ENCODE measurements at regions not wholly inside any gene's neighbourhood (a gene's known extent, or its start where the extent isn't known, plus 50 kb on each side); places are given as distances from the start of the nearest gene placed in this dataset.

GRCh38 chr11:45554230-45554967, 111.0 kb downstream of the CHST1 start:
- no peak for DNase-seq

GRCh38 chr11:45553383-45553936, 112.0 kb downstream of the CHST1 start:
- DNase-seq: no peak

GRCh38 chr11:45551191-45551713, 114.2 kb downstream of the CHST1 start:
- no peak for DNase-seq

- no peak for DNase-seq
These were observed 116.2 kb downstream of the CHST1 start for GRCh38 chr11:45549257-45549656.

- DNase-seq: no peak
These were observed 119.1 kb downstream of the CHST1 start for GRCh38 chr11:45546366-45546765.

GRCh38 chr11:45544826-45545225, 120.6 kb downstream of the CHST1 start:
- DNase-seq: no peak

GRCh38 chr11:45543808-45544422, 121.5 kb downstream of the CHST1 start:
- no peak for DNase-seq

- no peak for DNase-seq
These were observed 122.3 kb downstream of the CHST1 start for GRCh38 chr11:45543081-45543480.

GRCh38 chr11:45541693-45542434, 123.6 kb downstream of the CHST1 start:
- no peak for DNase-seq

- DNase-seq: no peak
These were observed 126.5 kb downstream of the CHST1 start for GRCh38 chr11:45538939-45539338.

- DNase-seq: no peak
These were observed 127.1 kb downstream of the CHST1 start for GRCh38 chr11:45538363-45538762.

GRCh38 chr11:45537614-45538013, 127.8 kb downstream of the CHST1 start:
- DNase-seq: no peak

GRCh38 chr11:45535033-45535432, 130.4 kb downstream of the CHST1 start:
- no peak for DNase-seq

GRCh38 chr11:45534132-45534531, 131.3 kb downstream of the CHST1 start:
- no peak for DNase-seq

GRCh38 chr11:45532546-45532945, 132.9 kb downstream of the CHST1 start:
- no peak for DNase-seq

GRCh38 chr11:45530776-45531175, 134.6 kb downstream of the CHST1 start:
- DNase-seq: no peak

GRCh38 chr11:45530111-45530510, 135.3 kb downstream of the CHST1 start:
- DNase-seq: no peak

- DNase-seq: no peak
These were observed 137.0 kb downstream of the CHST1 start for GRCh38 chr11:45528435-45528834.

- DNase-seq: no peak
These were observed 137.5 kb downstream of the CHST1 start for GRCh38 chr11:45527898-45528297.

- DNase-seq: no peak
These were observed 140.0 kb downstream of the CHST1 start for GRCh38 chr11:45525393-45525792.

- DNase-seq: no peak
These were observed 141.7 kb downstream of the CHST1 start for GRCh38 chr11:45523760-45524159.

GRCh38 chr11:45518833-45519535, 146.4 kb downstream of the CHST1 start:
- no peak for DNase-seq
